GM21717 (cell line): ENCODE measurements at regions not wholly inside any gene's neighbourhood (a gene's known extent, or its start where the extent isn't known, plus 50 kb on each side); places are given as distances from the start of the nearest gene placed in this dataset.

Experiments
- ATAC-seq: cut with Tn5 transposase; IDR thresholded peaks from one replicate; pipeline ENCODE4 v1.9.1; 2021; ENCODE audit warnings: mild to moderate bottlenecking, moderate library complexity; ENCODE audit not compliant: unreplicated experiment

DNA sequence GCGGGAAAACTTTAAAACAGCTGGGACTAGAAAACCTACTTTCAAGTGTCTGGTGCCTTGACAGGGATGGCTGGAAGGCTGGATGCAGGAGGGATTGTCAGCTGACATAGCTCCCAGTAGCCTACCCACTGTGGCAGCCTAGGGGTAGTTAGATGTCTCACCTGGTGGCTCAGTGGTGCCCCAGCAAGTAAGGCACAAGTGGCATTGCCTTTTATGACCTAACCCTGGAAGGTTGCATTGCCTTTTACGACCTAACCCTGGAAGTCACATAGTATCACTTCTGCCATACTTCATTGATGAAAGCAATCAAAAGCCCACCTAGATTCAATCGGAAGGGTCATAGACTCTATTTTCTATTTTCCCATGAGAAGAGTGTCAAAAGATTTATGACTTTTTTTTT is 724.7 kb upstream of the TBX3 start:
- no peak for ATAC-seq

DNA sequence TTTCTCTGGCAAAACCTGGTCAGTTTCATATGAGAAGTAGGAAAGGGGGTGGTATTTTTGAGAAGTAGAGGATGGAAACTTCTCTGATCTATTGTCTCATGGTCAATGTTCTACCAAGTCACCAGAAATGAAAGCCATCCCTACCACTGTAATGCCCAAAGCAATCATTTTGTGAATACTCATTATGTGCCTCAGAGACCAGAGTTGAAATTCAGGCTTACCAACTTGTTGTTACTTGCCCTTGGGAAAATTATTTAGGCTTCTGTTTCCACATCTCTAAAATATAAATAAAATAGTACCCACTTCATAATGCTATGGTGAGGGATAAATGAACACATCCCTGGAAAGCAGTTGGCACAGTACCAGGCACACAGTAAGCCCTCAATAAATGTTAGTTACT is 723.7 kb upstream of the TBX3 start:
- no peak for ATAC-seq

DNA sequence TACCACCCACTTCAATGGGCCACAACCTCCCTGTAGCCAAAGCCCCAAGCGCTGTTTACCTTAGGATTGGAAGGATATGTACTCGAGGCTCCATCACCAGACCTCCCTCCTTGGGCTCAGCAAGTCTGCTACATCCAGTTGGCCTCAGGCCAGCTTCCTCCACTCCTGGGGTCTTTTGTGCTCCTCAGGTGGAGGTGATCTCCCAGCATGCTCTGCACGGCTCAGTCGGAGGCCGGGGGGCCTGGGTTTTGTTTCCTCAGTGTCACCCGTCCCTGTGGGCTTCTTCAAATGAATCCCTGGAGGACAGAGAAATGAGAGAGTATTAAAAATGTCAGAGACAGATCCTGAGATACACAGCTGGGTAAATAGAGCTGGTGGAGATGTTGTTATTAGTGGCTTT is 723.1 kb upstream of the TBX3 start:
- no peak for ATAC-seq

DNA sequence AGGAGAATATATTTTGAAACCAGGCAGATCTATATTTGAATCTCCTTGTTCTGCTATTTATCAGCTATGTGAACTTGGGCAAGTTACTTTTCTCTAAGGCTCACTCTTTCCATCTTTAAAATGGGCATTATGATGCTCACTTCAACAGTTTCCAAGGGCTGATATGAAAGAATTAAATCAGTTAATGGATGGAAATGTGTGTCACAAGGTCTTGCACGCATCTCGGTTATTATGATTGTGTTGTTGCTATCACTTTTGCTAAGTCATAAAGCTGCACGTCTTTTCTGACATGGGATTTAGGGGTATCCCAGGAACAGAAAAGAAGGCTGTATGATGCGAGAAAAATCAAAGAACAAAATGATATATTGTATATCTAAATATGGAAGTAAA is 721.5 kb upstream of the TBX3 start:
- ATAC-seq = no peak

DNA sequence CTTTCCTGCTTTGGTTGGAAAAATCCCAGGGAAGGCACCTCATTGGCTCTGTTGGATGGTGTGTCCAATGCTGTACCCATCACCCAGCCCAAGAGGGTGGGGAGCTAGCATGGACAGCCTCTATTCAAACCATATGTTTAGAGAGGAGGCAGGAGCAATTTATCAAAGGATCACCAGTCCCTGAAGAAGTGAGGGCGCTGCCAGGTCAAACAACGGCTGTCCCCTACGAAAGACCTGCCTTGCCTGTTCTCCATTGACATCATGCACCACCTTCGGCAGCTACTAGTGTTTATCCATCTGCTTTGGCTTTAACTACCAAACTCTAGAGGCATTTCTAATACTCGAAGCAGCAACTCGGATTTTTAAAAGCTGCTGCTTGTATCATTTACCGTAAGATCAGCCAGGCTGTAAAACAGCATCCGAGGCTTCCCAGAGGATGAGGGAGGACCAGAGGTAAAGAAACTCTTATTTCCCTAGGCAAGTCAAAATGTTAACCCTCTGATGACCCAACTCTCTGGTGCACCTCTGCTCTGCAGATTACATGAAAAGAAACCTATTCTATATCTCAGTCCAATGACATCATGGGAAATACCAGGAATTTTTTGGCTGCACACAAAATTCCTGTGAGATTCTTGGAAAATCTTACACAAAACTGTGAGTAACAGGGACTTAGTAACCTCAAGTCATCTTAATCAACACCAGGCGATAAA is 720.9 kb upstream of the TBX3 start:
- no peak for ATAC-seq

DNA sequence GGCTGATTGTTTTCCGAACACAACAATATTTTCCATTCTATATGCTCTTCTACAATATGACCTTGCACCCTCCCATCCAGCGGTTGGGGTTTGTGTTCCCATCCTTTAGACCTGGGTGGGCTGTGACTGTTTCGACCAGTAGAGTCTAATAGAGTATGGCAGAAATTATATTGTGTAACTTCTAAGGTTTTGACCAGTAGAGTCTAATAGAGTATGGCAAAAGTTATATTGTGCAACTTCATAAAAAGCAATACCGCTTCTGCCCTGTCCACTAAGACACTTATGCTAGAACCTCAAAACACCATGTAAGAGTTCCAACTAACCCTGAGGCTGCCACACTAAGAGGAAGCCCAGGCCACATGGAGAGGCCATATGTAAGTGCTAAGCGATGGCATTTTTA is 719.7 kb upstream of the TBX3 start:
- ATAC-seq = no peak

DNA sequence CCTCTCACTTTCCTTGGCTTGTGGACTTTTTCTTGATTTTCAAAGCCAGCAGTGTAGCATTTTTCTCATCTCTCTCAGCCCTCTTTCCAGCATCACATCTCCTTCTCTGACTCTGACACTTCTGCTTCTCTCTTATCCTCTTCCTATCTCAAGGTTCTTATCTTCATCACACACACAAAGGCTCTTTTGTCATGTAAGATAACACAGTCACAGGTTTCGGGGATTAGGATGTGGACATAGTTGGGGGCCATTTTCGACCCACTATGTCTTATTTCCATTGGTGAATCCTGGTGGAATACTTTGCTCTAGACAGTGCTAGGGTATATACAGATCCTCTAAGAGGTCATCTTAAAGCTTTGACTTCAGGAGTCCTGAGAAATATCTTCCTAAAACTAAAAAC is 719.3 kb upstream of the TBX3 start:
- no peak for ATAC-seq

DNA sequence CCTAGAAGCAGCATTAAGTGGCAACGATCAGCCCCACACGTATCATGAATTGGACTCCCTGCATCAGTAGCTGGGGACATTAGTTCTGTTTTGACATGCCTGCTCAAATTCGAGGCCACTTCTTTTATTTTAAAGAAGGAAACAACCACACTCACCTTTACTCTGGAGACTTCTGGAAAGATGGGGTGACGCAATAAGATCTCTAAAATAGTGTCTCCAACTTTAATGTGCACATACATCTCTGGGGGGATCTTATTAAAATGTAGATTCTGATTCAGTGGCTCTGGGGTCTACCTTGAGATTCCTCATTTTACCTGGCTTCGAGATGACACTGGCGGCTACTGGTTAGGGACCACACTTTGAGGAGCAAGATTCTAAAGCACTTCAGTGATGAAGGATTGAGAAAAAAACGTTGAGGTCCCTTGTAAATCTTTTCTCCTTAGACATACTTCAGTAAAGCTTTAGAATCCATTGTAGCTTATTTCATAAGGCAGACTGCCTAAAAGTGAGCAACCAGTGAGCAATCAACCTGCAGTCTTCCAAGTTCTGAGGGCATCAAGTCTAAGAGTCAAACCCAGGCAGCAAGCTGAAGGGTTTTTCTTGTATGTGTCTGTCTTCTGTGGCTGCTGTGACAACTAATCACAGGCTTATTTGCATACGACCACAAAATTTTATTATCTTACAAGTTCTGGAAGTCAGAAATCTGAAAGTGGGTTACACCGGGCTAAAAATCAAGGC is 718.6 kb upstream of the TBX3 start:
- ATAC-seq = no peak

DNA sequence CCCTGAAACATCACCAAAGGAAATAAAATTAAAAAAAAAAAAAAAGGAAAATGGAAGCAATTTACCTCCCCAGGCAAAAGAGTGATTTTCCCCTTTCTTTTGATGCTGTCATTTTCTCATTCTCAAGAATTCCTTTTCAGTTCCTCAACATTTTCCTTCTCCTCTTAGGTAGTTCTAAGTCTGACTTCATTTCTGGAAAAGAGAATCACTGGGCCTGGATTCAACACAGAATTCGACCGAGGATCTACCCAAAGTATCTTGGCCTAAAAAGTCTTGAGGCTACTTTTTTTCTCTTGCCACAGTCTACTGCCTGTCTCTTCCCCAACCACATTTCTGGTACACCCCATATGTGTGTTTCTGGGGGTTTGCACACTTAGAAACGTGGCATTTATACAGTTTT is 717.8 kb upstream of the TBX3 start:
- no peak for ATAC-seq

DNA sequence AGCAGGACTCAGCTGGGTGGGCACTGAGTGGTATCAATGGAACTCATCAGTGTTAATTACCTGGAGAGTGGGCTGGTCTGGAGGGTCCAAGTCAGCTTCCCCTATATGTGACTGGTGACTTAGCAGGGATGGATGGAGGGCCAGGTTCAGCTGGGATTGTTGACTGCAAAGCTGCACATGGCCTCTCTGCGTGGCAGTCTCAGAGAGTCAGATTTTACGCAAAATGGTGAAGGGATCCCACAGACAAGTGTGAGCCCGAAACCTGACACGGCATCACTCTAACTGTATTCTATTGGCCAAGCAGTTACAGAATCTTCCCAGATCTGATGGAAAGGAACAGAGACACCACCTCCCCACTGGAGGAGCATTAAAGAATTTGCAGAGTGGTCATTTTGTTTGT is 716.0 kb upstream of the TBX3 start:
- no peak for ATAC-seq

DNA sequence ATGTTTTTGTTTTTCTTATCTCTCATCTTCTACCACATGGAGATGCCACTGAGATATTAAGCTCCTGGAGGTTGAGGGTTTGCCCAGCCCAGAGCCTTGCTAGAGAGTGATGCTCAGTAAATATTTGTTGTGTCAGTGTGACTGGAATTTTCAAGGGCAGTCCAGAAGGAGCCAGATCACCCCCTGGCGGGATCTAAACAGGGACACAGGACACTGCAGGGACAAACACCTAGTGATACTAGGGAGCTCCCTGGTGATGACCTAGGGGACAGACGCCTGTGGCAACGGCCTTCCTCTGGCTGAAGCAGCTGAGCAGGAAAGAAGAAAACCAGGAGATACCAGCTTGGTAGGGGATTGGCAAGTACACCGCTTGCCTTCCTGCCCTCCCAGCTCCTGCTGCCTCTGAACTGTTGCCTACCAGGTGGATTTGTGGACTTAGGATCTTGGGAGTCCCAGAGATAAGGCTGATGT is 714.4 kb upstream of the TBX3 start:
- no peak for ATAC-seq

DNA sequence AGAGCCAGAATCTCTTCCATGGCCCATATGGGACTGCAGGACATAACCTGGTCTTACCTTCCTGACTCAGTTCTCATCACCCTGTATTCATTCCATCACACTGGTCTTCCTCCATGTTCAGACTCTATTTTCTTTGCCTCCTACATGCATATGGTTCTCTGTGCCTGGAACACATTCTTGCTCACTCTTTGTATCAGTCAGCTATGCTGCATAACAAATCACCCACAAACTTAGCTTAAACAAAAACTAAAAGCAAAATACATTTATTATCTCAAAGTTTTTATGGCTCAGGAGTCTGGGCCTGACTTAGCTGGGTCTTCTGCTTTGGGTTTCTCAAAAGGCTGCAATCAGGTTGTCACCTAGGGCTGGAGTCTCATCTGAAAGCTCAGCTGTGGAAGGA is 712.6 kb upstream of the TBX3 start:
- no peak for ATAC-seq

DNA sequence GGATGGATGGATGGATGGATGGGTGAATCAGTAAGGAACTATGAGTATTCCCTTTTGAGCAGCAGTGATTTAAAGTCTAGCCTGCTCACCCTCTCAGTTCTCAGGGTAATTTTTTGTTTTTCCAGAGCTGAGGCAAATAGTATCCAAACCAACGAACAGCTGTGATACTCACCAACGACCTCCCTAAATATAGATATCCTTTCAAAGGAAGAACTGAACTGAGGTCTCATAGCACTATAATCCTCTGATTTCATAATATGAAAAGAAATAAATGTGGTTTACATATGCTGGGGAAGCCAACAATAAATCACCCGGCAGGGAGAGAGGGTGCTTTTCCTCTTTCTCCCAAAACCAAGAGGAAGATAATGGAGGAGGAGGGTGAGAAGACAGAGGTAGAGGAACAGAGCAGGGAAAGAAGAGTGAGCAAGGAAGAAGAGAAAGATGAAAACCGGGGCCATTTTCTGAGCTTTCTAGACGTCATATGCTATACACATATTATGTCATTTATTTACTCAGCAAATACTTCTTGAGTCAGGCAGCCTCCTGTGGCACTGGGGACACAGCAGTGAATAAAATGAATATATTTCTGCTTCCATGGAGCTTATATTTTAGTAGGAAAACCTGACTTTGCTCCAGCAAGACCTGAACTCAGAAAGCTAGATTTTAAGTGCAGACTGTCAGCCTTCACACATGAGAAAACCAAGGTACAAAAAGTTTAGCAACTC is 710.7 kb upstream of the TBX3 start:
- no peak for ATAC-seq

DNA sequence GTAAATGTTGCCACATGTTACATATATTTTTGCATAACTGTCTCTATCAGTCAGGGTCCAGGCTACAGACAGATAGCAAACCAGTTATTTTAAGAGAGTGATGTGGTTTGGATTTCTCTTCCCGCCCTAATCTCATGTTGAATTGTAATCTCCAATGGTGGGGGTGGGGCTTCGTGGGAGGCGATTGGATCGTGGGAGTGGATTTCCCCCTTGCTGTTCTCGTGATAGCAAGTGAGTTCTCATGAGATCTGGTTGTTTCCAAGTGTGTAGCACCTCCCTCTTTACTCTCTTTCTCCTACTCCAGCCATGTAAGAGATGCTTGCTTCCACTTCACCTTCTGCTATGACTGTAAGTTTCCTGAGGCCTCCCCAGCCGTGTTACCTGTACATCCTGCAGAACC is 704.2 kb upstream of the TBX3 start:
- ATAC-seq = no peak

DNA sequence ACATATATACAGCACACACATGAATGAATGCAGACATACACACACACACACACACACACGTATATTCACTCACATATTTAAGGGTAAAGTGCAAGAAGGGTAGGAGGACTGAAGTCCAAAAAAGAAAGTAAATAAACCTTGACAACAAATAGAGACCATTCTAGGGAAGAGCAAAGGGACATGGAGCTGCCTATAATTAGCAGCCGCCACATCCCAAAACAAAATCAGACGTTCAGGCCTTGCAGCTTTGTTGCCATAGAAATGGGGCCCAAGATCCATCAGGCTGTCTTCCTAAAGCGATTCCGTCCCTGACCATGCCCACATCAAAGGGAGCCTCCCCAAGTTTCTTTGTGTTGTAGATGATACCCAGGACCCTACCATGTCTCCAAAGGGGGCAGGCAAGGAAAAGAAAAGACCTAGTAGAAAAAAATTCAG is 703.5 kb upstream of the TBX3 start:
- no peak for ATAC-seq

DNA sequence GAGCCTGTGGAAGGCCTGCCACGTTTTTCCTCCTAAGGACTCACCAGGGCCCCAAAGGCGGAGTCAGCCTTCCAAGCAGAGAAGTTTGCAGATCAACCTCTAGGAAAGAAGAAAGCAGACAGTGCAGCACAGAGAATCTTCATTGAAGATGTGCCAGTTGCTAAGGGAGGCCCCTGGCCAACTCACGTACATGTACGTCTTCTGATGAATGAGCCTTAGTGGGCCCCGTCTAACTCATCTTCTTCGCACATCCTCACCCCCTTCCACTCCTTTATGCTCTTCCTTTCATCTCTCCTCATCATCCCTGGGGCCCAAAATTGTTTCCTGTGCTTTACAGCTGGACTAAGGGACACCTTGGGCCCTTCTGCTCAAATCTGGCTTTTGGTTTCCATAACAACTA is 703.0 kb upstream of the TBX3 start:
- ATAC-seq = no peak

DNA sequence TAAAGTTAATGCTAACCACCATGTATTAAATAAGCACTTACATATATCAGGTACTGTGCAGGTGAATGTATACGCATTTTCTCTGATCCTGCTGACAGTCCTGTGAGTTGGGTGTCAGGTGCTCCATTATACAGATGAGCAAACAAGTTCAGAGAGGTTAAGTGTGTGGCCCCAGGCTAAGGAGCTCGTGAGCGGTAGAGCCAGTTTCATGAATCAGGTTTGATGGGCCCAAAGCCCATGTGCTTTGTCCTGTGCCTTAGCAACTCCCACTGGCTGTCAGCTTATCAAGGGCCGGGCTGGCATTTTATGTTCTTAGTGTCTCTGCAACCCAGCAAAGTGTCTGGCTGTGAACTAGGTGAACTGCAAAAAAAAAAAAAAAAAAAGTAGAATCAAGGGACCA is 701.2 kb upstream of the TBX3 start:
- no peak for ATAC-seq

DNA sequence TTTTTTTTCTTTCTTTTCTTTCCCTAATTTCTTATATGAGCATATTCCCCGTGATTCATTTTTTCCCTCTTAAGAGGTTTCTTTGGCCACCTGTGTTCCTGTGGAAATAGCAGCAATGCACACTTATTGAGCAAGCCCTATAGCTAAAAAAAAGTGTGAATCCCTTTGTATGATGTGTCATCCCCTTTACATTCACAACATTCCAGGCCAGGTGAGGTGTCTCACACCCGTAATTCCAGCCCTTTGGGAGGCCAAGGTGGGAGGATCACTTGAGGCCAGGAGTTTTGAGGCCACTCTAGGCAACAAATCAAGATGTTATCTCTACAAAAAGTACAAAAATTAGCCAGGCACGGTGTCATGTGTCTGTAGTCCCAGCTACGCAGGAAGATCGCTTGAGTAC is 700.4 kb upstream of the TBX3 start:
- ATAC-seq = no peak

DNA sequence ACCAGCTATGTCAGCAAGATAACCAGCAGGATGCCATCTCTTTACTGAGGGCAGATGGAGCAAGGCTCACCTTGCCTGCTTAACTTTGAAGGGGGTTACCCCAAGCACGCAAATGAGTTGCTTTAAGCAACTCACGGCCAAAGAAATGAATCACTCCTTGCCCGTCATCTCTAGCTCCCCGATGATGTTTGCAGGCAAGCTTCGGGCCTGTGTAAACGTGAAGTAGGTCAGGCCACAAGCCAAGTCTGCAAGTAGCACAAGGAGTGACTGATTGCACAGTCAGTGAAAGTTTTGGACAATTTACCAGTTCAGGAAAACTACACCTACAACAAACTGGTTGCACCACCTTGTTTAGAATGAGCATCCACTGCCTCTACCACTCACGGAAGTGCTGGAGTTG is 699.7 kb upstream of the TBX3 start:
- no peak for ATAC-seq

DNA sequence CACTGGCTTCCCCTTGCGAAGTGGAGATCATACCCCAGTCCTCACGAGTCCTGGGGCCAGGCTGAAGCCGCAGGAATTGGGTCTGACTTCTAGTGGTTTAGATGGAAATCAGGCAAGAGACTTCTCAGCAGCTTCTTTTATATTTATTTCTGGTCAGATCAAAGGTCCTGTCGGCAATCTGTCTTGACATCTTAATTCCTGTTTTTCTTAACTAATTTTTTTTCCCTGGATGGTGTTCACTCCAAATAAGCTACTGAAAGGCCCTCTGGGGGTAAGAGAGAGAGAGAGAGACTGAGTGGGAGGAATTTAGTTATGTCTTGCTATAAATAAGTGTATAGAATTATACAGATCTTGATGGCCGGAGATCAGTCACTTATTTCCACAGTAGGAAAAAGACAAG is 698.7 kb upstream of the TBX3 start:
- no peak for ATAC-seq

DNA sequence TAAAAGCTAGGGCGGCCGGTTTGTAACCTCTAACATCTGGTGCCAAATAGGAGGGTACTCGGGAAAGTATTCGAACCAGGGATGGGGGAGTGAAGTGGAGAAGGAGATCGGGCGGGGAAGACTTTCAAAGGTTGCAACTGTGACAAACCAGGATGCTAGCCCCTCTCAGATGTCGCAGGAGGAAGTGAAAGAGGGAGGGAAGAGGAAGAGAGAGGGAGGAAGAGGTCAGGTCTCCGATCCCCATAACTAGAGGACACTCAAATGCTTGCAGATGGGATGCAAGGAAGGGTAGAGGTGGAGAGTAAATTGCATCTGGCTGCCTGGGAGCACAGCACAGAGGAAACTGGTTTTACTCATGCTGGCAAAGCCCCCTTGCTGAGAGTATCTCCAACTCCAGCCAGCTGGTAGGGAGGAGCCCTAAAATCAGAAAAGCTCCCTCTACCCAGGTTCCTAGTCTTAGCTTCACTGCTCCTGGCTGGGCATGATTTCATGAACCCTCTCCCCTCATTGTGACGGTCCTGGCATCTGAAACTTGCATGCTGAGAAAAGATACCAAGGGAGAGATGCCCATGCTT is 696.7 kb upstream of the TBX3 start:
- ATAC-seq = no peak

DNA sequence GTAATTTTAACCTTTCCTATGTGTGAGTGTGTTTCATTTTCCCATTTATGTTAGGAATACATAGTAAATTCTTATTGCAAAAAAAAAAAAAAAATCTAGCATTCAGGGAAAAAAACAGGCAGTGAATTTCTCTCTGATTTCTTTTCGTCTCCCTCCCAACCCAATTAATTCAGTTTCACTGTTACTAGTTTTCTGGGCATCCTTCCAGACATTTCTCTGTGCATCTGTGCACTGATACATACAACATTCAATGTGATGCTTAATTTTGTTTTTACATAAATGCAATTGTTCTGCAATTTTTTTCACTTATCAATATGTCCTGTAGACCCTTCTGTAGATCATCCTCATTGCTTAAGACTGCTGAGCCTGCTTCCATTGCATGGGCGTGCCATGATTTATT is 694.3 kb upstream of the TBX3 start:
- no peak for ATAC-seq
